ENCODE measurements at regions not wholly inside any gene's neighbourhood (a gene's known extent, or its start where the extent isn't known, plus 50 kb on each side); places are given as distances from the start of the nearest gene placed in this dataset.

DNA sequence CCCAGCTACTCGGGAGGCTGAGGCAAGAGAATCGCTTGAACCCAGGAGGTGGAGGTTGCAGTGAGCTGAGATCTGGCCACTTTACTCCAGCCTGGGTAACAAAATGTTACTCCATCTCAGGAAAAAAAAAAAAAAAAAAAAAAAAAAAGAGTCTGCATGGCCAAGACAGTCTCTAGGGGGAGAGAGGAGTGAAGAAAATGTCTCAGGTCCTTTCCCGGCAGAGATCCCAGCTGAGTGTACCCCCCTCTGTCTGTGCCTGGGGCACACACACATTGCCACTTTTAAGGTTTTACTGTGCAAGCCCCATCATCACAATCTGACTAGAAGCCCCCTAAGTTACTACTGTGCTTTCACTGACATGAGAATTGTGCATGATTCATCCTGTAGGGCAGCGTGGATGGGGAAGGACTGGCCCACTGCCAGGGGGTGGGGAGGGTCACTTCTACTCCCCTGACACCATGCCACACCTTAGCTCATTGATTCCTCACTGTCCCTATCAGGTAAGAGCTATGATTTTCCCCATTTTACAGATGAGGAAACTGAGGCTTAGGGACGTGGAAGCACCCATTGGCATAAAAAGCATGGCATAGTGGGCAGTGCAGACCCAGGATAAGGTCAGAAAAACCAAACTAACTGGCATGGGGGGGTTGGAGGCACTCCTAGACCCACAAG, 102.3 kb upstream of the LARP1 start:
- TF ChIP-seq CEBPB (IDR thresholded peaks at IDR 0.05) (no peak), YY1 (IDR thresholded peaks at IDR 0.05; ENCODE audit: low read depth) (no peak), RAD21 (IDR thresholded peaks at IDR 0.05; ENCODE audit: low read depth) (no peak), EGR1 (IDR thresholded peaks at IDR 0.05) (no peak), ZBTB7A (IDR thresholded peaks at IDR 0.05; ENCODE audit: low read depth) (no peak)
- TF ChIP-seq, protein P1, sequence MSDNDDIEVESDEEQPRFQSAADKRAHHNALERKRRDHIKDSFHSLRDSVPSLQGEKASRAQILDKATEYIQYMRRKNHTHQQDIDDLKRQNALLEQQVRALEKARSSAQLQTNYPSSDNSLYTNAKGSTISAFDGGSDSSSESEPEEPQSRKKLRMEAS (IDR thresholded peaks at IDR 0.05), result no peak
- TF ChIP-seq, protein P2, sequence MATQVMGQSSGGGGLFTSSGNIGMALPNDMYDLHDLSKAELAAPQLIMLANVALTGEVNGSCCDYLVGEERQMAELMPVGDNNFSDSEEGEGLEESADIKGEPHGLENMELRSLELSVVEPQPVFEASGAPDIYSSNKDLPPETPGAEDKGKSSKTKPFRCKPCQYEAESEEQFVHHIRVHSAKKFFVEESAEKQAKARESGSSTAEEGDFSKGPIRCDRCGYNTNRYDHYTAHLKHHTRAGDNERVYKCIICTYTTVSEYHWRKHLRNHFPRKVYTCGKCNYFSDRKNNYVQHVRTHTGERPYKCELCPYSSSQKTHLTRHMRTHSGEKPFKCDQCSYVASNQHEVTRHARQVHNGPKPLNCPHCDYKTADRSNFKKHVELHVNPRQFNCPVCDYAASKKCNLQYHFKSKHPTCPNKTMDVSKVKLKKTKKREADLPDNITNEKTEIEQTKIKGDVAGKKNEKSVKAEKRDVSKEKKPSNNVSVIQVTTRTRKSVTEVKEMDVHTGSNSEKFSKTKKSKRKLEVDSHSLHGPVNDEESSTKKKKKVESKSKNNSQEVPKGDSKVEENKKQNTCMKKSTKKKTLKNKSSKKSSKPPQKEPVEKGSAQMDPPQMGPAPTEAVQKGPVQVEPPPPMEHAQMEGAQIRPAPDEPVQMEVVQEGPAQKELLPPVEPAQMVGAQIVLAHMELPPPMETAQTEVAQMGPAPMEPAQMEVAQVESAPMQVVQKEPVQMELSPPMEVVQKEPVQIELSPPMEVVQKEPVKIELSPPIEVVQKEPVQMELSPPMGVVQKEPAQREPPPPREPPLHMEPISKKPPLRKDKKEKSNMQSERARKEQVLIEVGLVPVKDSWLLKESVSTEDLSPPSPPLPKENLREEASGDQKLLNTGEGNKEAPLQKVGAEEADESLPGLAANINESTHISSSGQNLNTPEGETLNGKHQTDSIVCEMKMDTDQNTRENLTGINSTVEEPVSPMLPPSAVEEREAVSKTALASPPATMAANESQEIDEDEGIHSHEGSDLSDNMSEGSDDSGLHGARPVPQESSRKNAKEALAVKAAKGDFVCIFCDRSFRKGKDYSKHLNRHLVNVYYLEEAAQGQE (IDR thresholded peaks at IDR 0.05; ENCODE audit: low read depth), result no peak

DNA sequence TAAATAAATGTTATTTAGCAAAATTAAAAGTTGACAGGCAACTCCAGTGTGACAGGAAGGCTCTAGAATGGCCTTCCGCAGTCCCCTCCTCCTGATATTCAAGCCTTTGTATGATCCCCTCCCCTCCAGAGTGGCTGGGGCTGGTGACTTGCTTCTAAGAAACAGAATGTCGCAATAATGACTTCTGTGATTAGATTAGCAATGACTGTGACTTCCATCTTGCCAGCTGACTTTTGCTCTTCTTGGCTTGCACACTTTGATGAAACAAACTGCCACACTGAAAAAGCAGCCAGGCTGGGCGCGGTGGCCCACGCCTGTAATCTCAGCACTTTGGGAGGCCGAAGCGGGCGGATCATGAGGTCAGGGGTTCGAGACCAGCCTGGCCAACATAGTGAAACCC, 106.5 kb upstream of the LARP1 start:
- no peak for TF ChIP-seq FOXM1 (IDR thresholded peaks at IDR 0.05; ENCODE audit: borderline replicate concordance, low read depth)
- no peak for TF ChIP-seq TAF1 (IDR thresholded peaks at IDR 0.05; ENCODE audit: low read depth)
- TF ChIP-seq CEBPB (IDR thresholded peaks at IDR 0.05), result 0 out of 2 replicates have a peak, but pooled peaks have one; percentile 33
- no peak for TF ChIP-seq RAD21 (IDR thresholded peaks at IDR 0.05; ENCODE audit: low read depth)
- no peak for TF ChIP-seq ZBTB7A (IDR thresholded peaks at IDR 0.05; ENCODE audit: low read depth)
- TF ChIP-seq, protein P1 (IDR thresholded peaks at IDR 0.05), result no peak

DNA sequence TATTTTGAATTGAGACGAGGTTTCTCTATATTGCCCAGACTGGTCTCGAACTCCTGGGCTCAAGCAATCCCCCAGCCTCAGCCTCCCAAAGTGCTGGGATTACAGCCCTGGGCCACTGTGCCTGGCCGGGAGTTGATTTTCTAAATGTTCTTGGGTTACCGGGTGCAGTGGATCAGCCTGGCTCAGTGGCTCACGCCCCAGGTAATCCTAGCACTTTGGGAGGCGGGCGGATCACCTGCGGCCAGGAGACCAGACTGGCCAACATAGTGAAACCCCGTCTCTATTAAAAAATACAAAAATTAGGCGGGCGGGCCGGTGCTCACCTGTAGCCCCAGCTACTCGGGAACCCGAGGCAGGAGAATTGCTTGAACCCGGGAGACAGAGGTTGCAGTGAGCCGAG, 106.9 kb upstream of the LARP1 start:
- TF ChIP-seq TEAD4 (IDR thresholded peaks at IDR 0.05) (no peak), TAF1 (IDR thresholded peaks at IDR 0.05; ENCODE audit: low read depth) (no peak), CREB1 (IDR thresholded peaks at IDR 0.05; ENCODE audit: low read depth) (no peak), EGR1 (IDR thresholded peaks at IDR 0.05) (no peak), FOXM1 (IDR thresholded peaks at IDR 0.05; ENCODE audit: borderline replicate concordance, low read depth) (no peak), RAD21 (IDR thresholded peaks at IDR 0.05; ENCODE audit: low read depth) (no peak), YY1 (IDR thresholded peaks at IDR 0.05; ENCODE audit: low read depth) (no peak), ZBTB7A (IDR thresholded peaks at IDR 0.05; ENCODE audit: low read depth) (no peak), NFIC (IDR thresholded peaks at IDR 0.05) (no peak)
- TF ChIP-seq, protein P2 (IDR thresholded peaks at IDR 0.05; ENCODE audit: low read depth), result no peak

DNA sequence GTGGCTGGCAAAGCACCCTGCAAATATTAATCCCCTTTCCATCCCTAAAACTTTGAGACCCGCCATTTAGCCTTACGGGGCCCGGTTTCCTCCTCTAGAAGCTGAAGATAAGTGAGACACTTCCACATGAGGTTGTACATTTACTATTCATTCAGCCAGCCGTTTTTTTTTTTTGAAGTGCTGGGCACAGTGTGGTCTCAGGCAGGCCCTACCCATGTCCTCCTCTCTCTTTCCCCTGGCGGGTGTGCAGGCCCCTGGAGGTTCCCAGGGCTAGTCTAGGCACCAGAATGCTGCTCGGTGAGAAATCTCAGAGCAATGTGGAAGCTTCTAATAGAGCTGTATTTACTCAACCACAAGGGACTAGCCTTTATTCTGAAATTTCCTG, 107.4 kb upstream of the LARP1 start:
- TF ChIP-seq NFIC (IDR thresholded peaks at IDR 0.05) (no peak), ZBTB7A (IDR thresholded peaks at IDR 0.05; ENCODE audit: low read depth) (no peak), YY1 (IDR thresholded peaks at IDR 0.05; ENCODE audit: low read depth) (no peak), EGR1 (IDR thresholded peaks at IDR 0.05) (no peak), TCF12 (IDR thresholded peaks at IDR 0.05; ENCODE audit: low read depth) (no peak), RAD21 (IDR thresholded peaks at IDR 0.05; ENCODE audit: low read depth) (no peak), CREB1 (IDR thresholded peaks at IDR 0.05; ENCODE audit: low read depth) (no peak), CEBPB (IDR thresholded peaks at IDR 0.05) (no peak), FOXM1 (IDR thresholded peaks at IDR 0.05; ENCODE audit: borderline replicate concordance, low read depth) (no peak), EP300 (IDR thresholded peaks at IDR 0.05; ENCODE audit: borderline replicate concordance) (no peak)
- TF ChIP-seq, protein P1 (IDR thresholded peaks at IDR 0.05), result no peak

DNA sequence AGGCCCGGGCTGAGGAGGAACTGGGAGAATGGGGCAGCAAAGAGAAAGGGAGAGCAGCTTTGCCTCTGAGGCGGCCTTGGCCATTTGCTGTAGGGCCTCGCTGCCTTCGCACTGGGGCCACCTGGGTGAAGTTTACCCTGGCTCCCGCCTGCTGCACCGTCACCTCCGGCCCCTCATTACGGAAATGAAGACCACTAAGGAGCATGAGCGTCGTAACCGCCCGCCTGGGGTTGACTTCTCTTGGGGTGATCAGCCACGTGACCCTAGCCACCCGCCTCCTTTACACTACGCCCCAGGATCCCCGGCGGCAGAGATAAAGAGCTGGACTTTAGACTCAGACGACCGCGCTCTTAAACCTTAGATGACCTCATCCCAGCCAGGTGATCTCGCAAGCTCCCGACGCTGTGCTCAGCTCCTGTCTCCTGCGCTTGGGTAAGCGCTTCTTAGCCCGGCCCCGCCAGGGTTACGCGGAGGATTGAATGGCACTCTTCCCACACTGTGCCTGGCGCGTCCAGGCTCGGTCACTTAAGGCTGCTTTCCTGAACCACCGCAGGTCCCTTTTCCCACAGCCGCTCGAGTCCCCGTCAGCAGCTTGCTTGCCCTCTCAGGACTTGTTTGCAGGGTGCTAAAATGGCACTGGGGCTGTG, 107.9 kb upstream of the LARP1 start:
- TF ChIP-seq, protein P3, sequence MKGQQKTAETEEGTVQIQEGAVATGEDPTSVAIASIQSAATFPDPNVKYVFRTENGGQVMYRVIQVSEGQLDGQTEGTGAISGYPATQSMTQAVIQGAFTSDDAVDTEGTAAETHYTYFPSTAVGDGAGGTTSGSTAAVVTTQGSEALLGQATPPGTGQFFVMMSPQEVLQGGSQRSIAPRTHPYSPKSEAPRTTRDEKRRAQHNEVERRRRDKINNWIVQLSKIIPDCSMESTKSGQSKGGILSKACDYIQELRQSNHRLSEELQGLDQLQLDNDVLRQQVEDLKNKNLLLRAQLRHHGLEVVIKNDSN (IDR thresholded peaks at IDR 0.05), result no peak
- TF ChIP-seq TEAD4 (IDR thresholded peaks at IDR 0.05), result no peak

DNA sequence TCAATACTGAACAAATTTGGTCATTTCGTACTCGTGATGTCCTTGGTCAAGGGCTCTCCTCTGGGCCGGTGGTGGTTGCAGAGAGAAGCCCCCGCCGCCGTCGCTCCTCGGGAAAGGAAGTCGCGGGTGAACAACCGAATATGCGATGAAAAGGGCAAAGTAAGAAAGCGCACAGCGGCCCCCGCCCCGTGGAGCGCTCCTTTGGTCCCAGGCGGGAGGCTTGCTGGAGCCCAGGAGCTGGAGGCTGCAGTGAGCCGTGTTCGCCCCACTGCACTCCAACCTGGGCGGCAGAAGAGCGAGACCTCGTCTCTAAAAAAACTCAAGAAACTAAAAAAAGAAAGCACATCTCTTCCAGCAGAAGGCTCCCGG, 108.4 kb upstream of the LARP1 start:
- TF ChIP-seq CREB1 (IDR thresholded peaks at IDR 0.05; ENCODE audit: low read depth) (no peak), FOXM1 (IDR thresholded peaks at IDR 0.05; ENCODE audit: borderline replicate concordance, low read depth) (no peak), RAD21 (IDR thresholded peaks at IDR 0.05; ENCODE audit: low read depth) (no peak), NFIC (IDR thresholded peaks at IDR 0.05) (no peak), YY1 (IDR thresholded peaks at IDR 0.05; ENCODE audit: low read depth) (no peak), CEBPB (IDR thresholded peaks at IDR 0.05) (no peak), EGR1 (IDR thresholded peaks at IDR 0.05) (no peak), TCF12 (IDR thresholded peaks at IDR 0.05; ENCODE audit: low read depth) (no peak), ZBTB7A (IDR thresholded peaks at IDR 0.05; ENCODE audit: low read depth) (no peak), TAF1 (IDR thresholded peaks at IDR 0.05; ENCODE audit: low read depth) (no peak)
- TF ChIP-seq, protein P3 (IDR thresholded peaks at IDR 0.05), result no peak
- TF ChIP-seq, protein P2 (IDR thresholded peaks at IDR 0.05; ENCODE audit: low read depth), result no peak
